A673 (cell line): ENCODE measurements at regions not wholly inside any gene's neighbourhood (a gene's known extent, or its start where the extent isn't known, plus 50 kb on each side); places are given as distances from the start of the nearest gene placed in this dataset.

Experiments
- CTCF ChIP-seq: fragments of 300-800, 200-600 bp; sonication (generic); conservative IDR thresholded peaks from 2 replicates; pipeline ENCODE4 v1.5.1; 2017; ENCODE audit warnings: low read depth, mild to moderate bottlenecking, antibody characterized with exemption, low read length, moderate library complexity, mixed read lengths
- EZH2 ChIP-seq: fragments of 200-600 bp; sonication (generic); IDR thresholded peaks from 2 replicates; pipeline ENCODE4 v1.6.1; 2017; ENCODE audit warnings: borderline replicate concordance, low read depth, mild to moderate bottlenecking, mixed read lengths, antibody characterized with exemption, low read length; ENCODE audit not compliant: poor library complexity, severe bottlenecking

GRCh38 chr13:109646423-109646822, 140.0 kb downstream of the IRS2 start:
- TF ChIP-seq CTCF (no peak), EZH2 (no peak)
